H1 (cell line): ENCODE measurements at regions not wholly inside any gene's neighbourhood (a gene's known extent, or its start where the extent isn't known, plus 50 kb on each side); places are given as distances from the start of the nearest gene placed in this dataset.

ENCODE experiments used
- CTCF ChIA-PET: fragments of 300-600 bp; sonication (Branson Sonifier 250); formaldehyde crosslinking; loops from one replicate; lab custom pipeline; 2021; ENCODE audit not compliant: partially characterized antibody; lab: Charles Lee
- POLR2A ChIA-PET: fragments of 300-600 bp; sonication (Branson Sonifier 250); formaldehyde crosslinking; loops from one replicate; lab custom pipeline; 2021; ENCODE audit warnings: inconsistent platforms; ENCODE audit not compliant: partially characterized antibody; lab: Charles Lee
- DNase-seq, 2 experiments: peaks; one replicate each; pipeline versions ENCODE4 v3.0.0 to v3.0.0-alpha.2; 2010 to 2022; ENCODE audit warnings: low spot score in 2 of 2, low read depth in 1 of 2, mixed read lengths in 1 of 2
- FAIRE-seq: peaks from 2 replicates; lab custom pipeline; 2011; peaks lifted over from hg19 to GRCh38; lab: Jason Lieb, UNC
- H2AFZ ChIP-seq: 2 replicates; pipeline ENCODE4 v1.8.1; 2012; ENCODE audit warnings: low read length, inconsistent platforms
- H2AK5ac ChIP-seq: 2 replicates; pipeline ENCODE4 v1.6.1; 2013; ENCODE audit warnings: low read depth, low read length
- H2BK120ac ChIP-seq: replicated peaks from 2 replicates; pipeline ENCODE3; 2013; ENCODE audit warnings: low read depth, low read length, inconsistent platforms
- H2BK12ac ChIP-seq: 2 replicates; pipeline ENCODE4 v1.6.1; 2013; ENCODE audit warnings: low read depth, low read length
- H2BK15ac ChIP-seq: 2 replicates; pipeline ENCODE4 v1.6.1; 2013; ENCODE audit warnings: low read length
- H2BK20ac ChIP-seq: 2 replicates; pipeline ENCODE4 v1.6.1; 2013; ENCODE audit warnings: low read length
- H2BK5ac ChIP-seq: 2 replicates; pipeline ENCODE4 v1.6.1; 2013; ENCODE audit warnings: low read depth, low read length
- H3K14ac ChIP-seq: 2 replicates; pipeline ENCODE4 v1.6.1; 2013; ENCODE audit warnings: inconsistent platforms; ENCODE audit not compliant: insufficient read length
- H3K18ac ChIP-seq: 2 replicates; pipeline ENCODE4 v1.6.1; 2013; ENCODE audit warnings: low read length; ENCODE audit errors: extremely low read depth
- H3K23ac ChIP-seq: 2 replicates; pipeline ENCODE4 v1.6.1; 2013; ENCODE audit warnings: inconsistent platforms; ENCODE audit not compliant: insufficient read length
- H3K23me2 ChIP-seq: 2 replicates; pipeline ENCODE4 v1.6.1; 2013; ENCODE audit warnings: low read depth, low read length
- H3K27ac ChIP-seq: 2 replicates; pipeline ENCODE4 v1.6.1; 2011; ENCODE audit warnings: low read depth, low read length, inconsistent platforms
- H3K27me3 ChIP-seq, 4 experiments: replicated peaks in 1 of 4; 1 replicate in 1 of 4; 2 replicates in 3 of 4; pipeline versions ENCODE4 v1.6.1 to v1.8.1; 2011 to 2013; ENCODE audit warnings: low read length in 3 of 4, mild to moderate bottlenecking in 3 of 4, inconsistent platforms in 2 of 4, mixed read lengths in 2 of 4, moderate library complexity in 1 of 4; ENCODE audit not compliant: control insufficient read depth in 3 of 4, insufficient read depth in 3 of 4; ENCODE audit errors: extremely low read depth in 1 of 4
- H3K36me3 ChIP-seq, 4 experiments: 2 replicates each; pipeline versions ENCODE4 v1.6.1 to v1.8.1; 2011 to 2013; ENCODE audit warnings: mild to moderate bottlenecking in 4 of 4, low read length in 3 of 4, moderate library complexity in 2 of 4, control low read depth in 1 of 4, inconsistent platforms in 1 of 4; ENCODE audit not compliant: insufficient read depth in 4 of 4, control insufficient read depth in 2 of 4
- H3K4ac ChIP-seq: replicated peaks from 2 replicates; pipeline ENCODE3; 2013; ENCODE audit warnings: low read length, low read depth, mixed read lengths, inconsistent platforms; ENCODE audit not compliant: insufficient read length
- H3K4me1 ChIP-seq, 4 experiments: replicated peaks in 1 of 4; 1 replicate in 1 of 4; 2 replicates in 3 of 4; pipeline versions ENCODE4 v1.6.1 to v1.8.1; 2011 to 2013; ENCODE audit warnings: low read length in 3 of 4, inconsistent platforms in 2 of 4, mixed read lengths in 1 of 4; ENCODE audit not compliant: insufficient read depth in 4 of 4, control insufficient read depth in 3 of 4
- H3K4me2 ChIP-seq, 2 experiments: 2 replicates each; pipeline versions ENCODE4 v1.6.1 to v1.8.1; 2011 to 2013; ENCODE audit warnings: low read depth in 2 of 2, low read length in 2 of 2, control low read depth in 1 of 2, inconsistent platforms in 1 of 2, mild to moderate bottlenecking in 1 of 2; ENCODE audit not compliant: insufficient read depth in 1 of 2
- H3K4me3 ChIP-seq, 4 experiments: fragments of 200-600, 300-600 bp in 1 of 4; sonication (generic), shearing (Covaris generic), sonication (Bioruptor Twin) in 1 of 4; 2 replicates each; pipeline versions ENCODE4 v1.5.1 to v1.8.1; 2011 to 2016; ENCODE audit warnings: low read length in 4 of 4, low read depth in 3 of 4, control low read depth in 2 of 4, inconsistent platforms in 2 of 4, mild to moderate bottlenecking in 2 of 4, mixed read lengths in 1 of 4, moderate library complexity in 1 of 4; ENCODE audit not compliant: insufficient read depth in 2 of 4; ENCODE audit errors: extremely low read depth in 1 of 4
- H3K56ac ChIP-seq: replicated peaks from 2 replicates; pipeline ENCODE3; 2013; ENCODE audit warnings: low read depth, mild to moderate bottlenecking, mixed read lengths, low read length, inconsistent platforms; ENCODE audit not compliant: insufficient read length
- H3K79me1 ChIP-seq: 2 replicates; pipeline ENCODE4 v1.6.1; 2013; ENCODE audit warnings: low read depth, low read length, control low read depth
- H3K79me2 ChIP-seq, 2 experiments: 2 replicates each; pipeline versions ENCODE4 v1.6.1 to v1.8.1; 2012 to 2013; ENCODE audit warnings: low read length in 2 of 2, mild to moderate bottlenecking in 2 of 2, inconsistent platforms in 1 of 2; ENCODE audit not compliant: insufficient read depth in 2 of 2, control insufficient read depth in 1 of 2
- H3K9ac ChIP-seq, 4 experiments: replicated peaks in 1 of 4; 1 replicate in 1 of 4; 2 replicates in 3 of 4; pipeline versions ENCODE4 v1.6.1 to v1.8.1; 2011 to 2013; ENCODE audit warnings: low read depth in 3 of 4, low read length in 3 of 4, control low read depth in 2 of 4, mild to moderate bottlenecking in 2 of 4, moderate library complexity in 2 of 4, inconsistent platforms in 1 of 4; ENCODE audit errors: extremely low read depth in 1 of 4
- H3K9me3 ChIP-seq, 2 experiments: 2 replicates each; pipeline versions ENCODE4 v1.6.1 to v1.8.1; 2012 to 2013; ENCODE audit warnings: mild to moderate bottlenecking in 2 of 2, moderate library complexity in 2 of 2, control low read depth in 1 of 2, inconsistent platforms in 1 of 2, low read depth in 1 of 2, low read length in 1 of 2, mixed read lengths in 1 of 2; ENCODE audit not compliant: insufficient read depth in 2 of 2
- H4K20me1 ChIP-seq, 2 experiments: replicated peaks in 1 of 2; 2 replicates each; pipeline versions ENCODE3 to v1.8.1; 2011 to 2013; ENCODE audit warnings: inconsistent platforms in 2 of 2, low read length in 2 of 2, mild to moderate bottlenecking in 1 of 2; ENCODE audit not compliant: insufficient read depth in 2 of 2, control insufficient read depth in 1 of 2
- H4K5ac ChIP-seq: 2 replicates; pipeline ENCODE4 v1.6.1; 2013; ENCODE audit warnings: low read length, low read depth, mixed read lengths, inconsistent platforms; ENCODE audit not compliant: insufficient read length
- H4K8ac ChIP-seq: 2 replicates; pipeline ENCODE4 v1.8.0; 2013; ENCODE audit warnings: mild to moderate bottlenecking, moderate library complexity, low read length, inconsistent platforms; ENCODE audit not compliant: insufficient read depth; ENCODE audit errors: extremely low read depth
- H4K91ac ChIP-seq: replicated peaks from 2 replicates; pipeline ENCODE3; 2013; ENCODE audit warnings: low read length, mixed read lengths, inconsistent platforms; ENCODE audit not compliant: insufficient read length
- KDM4A ChIP-seq: IDR thresholded peaks from one replicate; pipeline ENCODE4 v1.7.1; 2012; ENCODE audit warnings: low read depth, mild to moderate bottlenecking, moderate library complexity, low read length, inconsistent platforms; ENCODE audit not compliant: severe bottlenecking
- WGBS, 2 experiments: shearing (Covaris generic) in 1 of 2; methylation state at CpG; one replicate each; pipeline versions ENCODE4 v1.1.6 to v1.1.7; 2013 to 2015; ENCODE audit warnings: low lambda C conversion rate in 2 of 2, mixed read lengths in 2 of 2, inconsistent platforms in 1 of 2, low coverage in 1 of 2, missing lambda C conversion rate in 1 of 2; ENCODE audit not compliant: insufficient replicate concordance in 2 of 2, insufficient coverage in 1 of 2, insufficient read length in 1 of 2; ENCODE audit errors: extremely low coverage in 1 of 2, missing lambda C conversion rate in 1 of 2; 5-methylcytosine and 5-hydroxymethylcytosine counted together

DNA sequence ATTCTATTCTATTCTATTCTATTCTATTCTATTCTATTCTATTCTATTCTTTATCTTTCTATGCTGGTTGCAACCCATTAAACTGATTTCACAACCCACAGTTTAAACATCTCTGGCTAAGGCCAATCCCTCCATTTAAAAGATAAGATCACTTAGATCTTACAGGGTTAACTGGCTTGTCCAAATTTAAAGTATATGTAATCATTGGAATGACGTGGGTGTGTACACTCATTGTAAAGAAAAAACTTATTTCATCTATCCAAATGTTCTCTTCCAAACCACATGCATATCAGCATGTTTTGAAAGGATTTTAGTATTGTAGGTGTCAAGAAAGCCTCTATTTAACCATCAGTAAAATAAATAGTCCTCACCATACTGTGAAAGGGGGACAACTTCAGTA, 299.6 kb upstream of the RUNX1 start:
- no peak for FAIRE-seq
- WGBS, 2 experiments: 91% methylated on average over 1 of the region's 1 CpG; no CpG with 5 or more reads in 1 of the 2 experiments
- TF ChIP-seq KDM4A: no peak

More for the DNA sequence above, 299.6 kb upstream of the RUNX1 start:
- Histone ChIP-seq H3K9me3 (no peaks in the 10 kb centered on the region), H3K4me1 (no peaks in the 10 kb centered on the region), H3K9ac (no peak overlapping the region), H2BK5ac (no peak overlapping the region), H3K79me1 (no peaks in the 10 kb centered on the region), H3K27me3 (no peaks in the 10 kb centered on the region), H3K4me2 (no peak overlapping the region), H4K91ac (no peak overlapping the region), H3K14ac (no peak overlapping the region), H3K23ac (no peak overlapping the region), H3K23me2 (no peaks in the 10 kb centered on the region), H2BK120ac (no peak overlapping the region), H2BK15ac (no peak overlapping the region), H2AFZ (no peak overlapping the region), H3K79me2 (no peaks in the 10 kb centered on the region), H4K5ac (no peak overlapping the region), H2BK12ac (no peak overlapping the region), H2BK20ac (no peak overlapping the region), H4K8ac (no peak overlapping the region), H2AK5ac (no peak overlapping the region), H4K20me1 (no peaks in the 10 kb centered on the region), H3K56ac (no peak overlapping the region), H3K4ac (no peak overlapping the region), H3K36me3 (no peaks in the 10 kb centered on the region), H3K4me3 (no peak overlapping the region), H3K27ac (no peak overlapping the region), H3K18ac (no peak overlapping the region)
- no peak for DNase-seq
- ChIA-PET CTCF (no interaction called here), POLR2A (no interaction called here)
